ENCODE measurements at regions not wholly inside any gene's neighbourhood (a gene's known extent, or its start where the extent isn't known, plus 50 kb on each side); places are given as distances from the start of the nearest gene placed in this dataset.

GRCh38 chr18:75158465-75159237 is 50.3 kb downstream of the PTGR3 start:
- ATAC-seq (no peak), DNase-seq (ENCODE audit: low read depth, low spot score) (no peak)
- Histone ChIP-seq H3K27ac (ENCODE audit: low read length) (no peak overlapping the region), H3K9me3 (ENCODE audit: control insufficient read depth, insufficient read depth, low read depth, low read length) (no peaks in the 10 kb centered on the region), H3K4me1 (ENCODE audit: control insufficient read depth, insufficient read depth, low read length) (peaks cover 10% of the 10 kb centered on the region), H3K36me3 (ENCODE audit: control insufficient read depth, insufficient read depth, low read length) (no peaks in the 10 kb centered on the region), H3K4me3 (ENCODE audit: low read depth in 2 of 2, low read length in 2 of 2) (no peak overlapping the region), H3K27me3 (ENCODE audit: control insufficient read depth, insufficient read depth, low read length) (no peaks in the 10 kb centered on the region)
- in situ Hi-C loops (cut with HindIII; ENCODE audit: low pct_unique_long_range_greater_than_20kb, low sequenced_read_pairs) (no loop called here), intact Hi-C loops (cut with micrococcal nuclease; ENCODE audit: unreplicated experiment) (no loop called here)
- TF ChIP-seq SIN3A (IDR thresholded peaks at IDR 0.05; ENCODE audit: borderline replicate concordance, insufficient read depth, low read depth, low read length) (no peak), TCF7L2 (IDR thresholded peaks at IDR 0.05; ENCODE audit: low read depth, low read length) (no peak), POLR2AphosphoS5 (IDR thresholded peaks at IDR 0.05; ENCODE audit: low read depth, low read length) (no peak), REST (IDR thresholded peaks at IDR 0.05; ENCODE audit: insufficient read depth in 1 of 2, low read depth in 2 of 2, low read length in 1 of 2) (no peak)
- BruUV-seq (replicated peaks), result no TSS peak
- ChIA-PET POLR2A (no interaction called here), CTCF (no interaction called here)

GRCh38 chr18:75157851-75158250 is 51.1 kb downstream of the PTGR3 start:
- intact Hi-C loops (cut with micrococcal nuclease; ENCODE audit: unreplicated experiment), result no loop called here
- no peak for TF ChIP-seq REST (IDR thresholded peaks at IDR 0.05; ENCODE audit: insufficient read depth in 1 of 2, low read depth in 2 of 2, low read length in 1 of 2)
- no peak for TF ChIP-seq TCF7L2 (IDR thresholded peaks at IDR 0.05; ENCODE audit: low read depth, low read length)
- no peak for TF ChIP-seq CTCF (IDR thresholded peaks at IDR 0.05)
- no peak for TF ChIP-seq POLR2AphosphoS5 (IDR thresholded peaks at IDR 0.05; ENCODE audit: low read depth, low read length)
- TF ChIP-seq SIN3A (IDR thresholded peaks at IDR 0.05; ENCODE audit: borderline replicate concordance, insufficient read depth, low read depth, low read length), result no peak
- H3K9me3 ChIP-seq (ENCODE audit: control insufficient read depth, insufficient read depth, low read depth, low read length), result no peaks in the 10 kb centered on the region
- H3K27me3 ChIP-seq (ENCODE audit: control insufficient read depth, insufficient read depth, low read length), result no peaks in the 10 kb centered on the region
- POLR2A ChIA-PET, result no interaction called here
- peaks cover 10% of the 10 kb centered on the region for H3K4me1 ChIP-seq (ENCODE audit: control insufficient read depth, insufficient read depth, low read length)
- H3K27ac ChIP-seq (ENCODE audit: low read length), result no peak overlapping the region
- CTCF ChIA-PET, result no interaction called here
- in situ Hi-C loops (cut with HindIII; ENCODE audit: low pct_unique_long_range_greater_than_20kb, low sequenced_read_pairs), result no loop called here
- no peak overlapping the region for H3K4me3 ChIP-seq (ENCODE audit: low read depth in 2 of 2, low read length in 2 of 2)
- no peak for DNase-seq (ENCODE audit: low read depth, low spot score)
- BruUV-seq (replicated peaks), result no TSS peak
- no peaks in the 10 kb centered on the region for H3K36me3 ChIP-seq (ENCODE audit: control insufficient read depth, insufficient read depth, low read length)
- ATAC-seq, result no peak

Measured in Panc1 (cell line).